NCI-H2029 (cell line): ENCODE measurements at regions not wholly inside any gene's neighbourhood (a gene's known extent, or its start where the extent isn't known, plus 50 kb on each side); places are given as distances from the start of the nearest gene placed in this dataset.
A peak's percentile ranks its signal among the peaks of the same experiment; 100 is the strongest.
"Not testable (repeated sequence)": the region's sequence is repeated elsewhere in the genome, so short reads cannot be mapped to it uniquely, and the experiment has no call there.

ENCODE experiments used
- DNase-seq: peaks from one replicate; lab custom pipeline; 2025; lab: John Stamatoyannopoulos, UW

DNA sequence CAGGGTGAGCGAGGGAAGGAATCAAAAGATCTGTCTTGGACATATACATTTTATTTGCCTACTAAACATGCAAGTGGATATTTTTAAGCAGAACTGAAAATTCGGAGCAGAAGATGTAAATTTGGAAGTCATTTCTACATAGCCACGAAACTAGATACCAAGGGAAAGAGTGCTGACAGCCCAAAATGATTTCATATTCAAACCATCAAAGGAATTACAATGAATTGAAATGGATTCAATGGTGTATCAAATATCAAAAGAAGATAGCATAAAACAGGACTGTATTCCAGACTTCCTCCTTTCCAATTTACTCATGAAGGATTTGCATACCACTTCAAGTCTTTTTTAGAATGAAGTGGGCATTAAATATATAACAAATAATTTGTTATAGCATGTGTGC, 313.5 kb upstream of the KITLG start:
- DNase-seq, result peak; percentile 21

DNA sequence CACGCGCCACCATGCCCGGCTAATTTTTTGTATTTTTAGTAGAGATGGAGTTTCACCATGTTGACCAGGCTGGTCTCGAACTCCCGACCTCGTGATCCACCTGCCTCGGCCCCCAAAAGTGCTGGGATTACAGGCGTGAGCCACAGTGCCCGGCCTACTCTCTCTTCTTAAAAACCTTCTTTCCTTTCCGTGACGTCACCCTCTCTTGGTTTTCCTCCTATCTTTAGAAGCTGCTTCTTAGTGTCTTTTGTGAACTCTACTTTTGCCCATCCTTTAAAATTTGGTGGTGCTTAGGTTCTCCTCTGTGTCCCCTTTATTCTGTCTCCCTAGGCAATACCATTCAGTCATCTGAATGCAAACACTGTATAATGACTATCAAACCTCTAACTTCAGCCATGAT, 311.2 kb upstream of the KITLG start:
- not testable (repeated sequence) for DNase-seq

DNA sequence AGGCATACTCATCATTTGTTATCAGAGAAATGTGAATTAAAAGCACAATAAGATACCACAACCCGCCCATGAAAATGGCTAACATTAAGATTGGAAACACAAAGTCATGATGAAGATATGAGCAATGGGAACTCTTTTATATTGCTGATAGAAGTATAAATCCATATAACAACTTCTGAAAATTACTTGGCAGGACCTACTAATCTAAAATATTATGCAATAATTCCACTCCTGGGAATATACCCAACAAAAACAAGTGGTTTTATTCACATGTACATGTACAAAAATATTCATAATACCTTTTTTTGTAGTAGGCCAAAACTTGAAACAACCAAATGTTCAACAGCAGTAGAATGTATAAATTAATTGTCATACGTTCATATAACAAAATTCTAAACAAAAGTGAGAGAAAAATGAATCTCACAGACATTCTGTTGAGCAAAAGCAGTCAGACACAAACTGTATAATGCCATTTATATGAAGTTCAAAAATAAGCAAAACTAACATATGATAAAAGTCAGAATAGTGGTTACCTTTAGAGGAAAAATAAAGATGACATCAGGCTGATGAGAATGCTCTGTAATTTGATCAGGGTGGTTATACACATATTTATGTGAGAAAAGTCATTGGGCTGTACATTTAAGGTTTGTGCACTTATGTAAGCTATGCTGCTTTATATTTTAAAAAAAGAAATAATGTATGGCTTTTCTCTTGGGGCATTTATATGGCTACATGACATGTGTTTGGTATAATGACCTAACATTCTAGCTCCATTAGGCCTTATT, 309.2 kb upstream of the KITLG start:
- no peak for DNase-seq

DNA sequence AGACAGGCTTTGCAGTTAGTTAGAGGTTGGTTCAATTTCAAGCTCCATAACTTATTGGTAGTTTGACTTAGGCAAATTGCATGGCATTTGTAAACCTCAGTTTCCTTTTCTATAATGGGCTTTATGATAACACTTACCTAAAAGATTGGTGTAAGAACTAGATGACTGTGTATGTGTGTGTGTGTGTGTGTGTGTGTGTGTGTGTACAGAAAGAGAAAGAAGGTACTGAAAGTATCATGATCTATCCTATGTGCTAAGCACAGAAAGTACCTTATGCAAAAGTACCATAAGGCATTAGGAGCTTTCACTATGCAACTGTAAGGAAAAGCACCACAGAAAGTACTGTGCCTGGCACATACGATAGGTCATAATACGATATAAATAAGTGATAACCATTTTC, 304.3 kb upstream of the KITLG start:
- no peak for DNase-seq

DNA sequence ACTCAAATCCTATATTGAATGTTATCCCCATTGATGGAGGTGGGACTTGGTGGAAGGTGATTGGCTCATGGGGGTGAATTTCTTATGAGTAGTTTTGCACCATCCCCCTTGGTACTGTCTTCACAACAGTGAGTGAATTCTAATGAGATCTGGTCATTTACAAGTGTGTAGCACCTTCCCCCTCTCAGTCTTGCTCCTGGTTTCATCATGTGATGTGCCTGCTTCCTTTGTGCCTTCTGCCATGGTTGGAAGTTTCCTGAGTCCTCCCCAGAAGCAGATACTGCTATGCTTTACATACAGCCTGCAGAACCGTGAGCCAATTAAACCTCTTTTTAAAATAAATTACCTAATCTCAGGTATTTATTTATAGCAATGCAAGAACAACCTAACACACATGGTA, 302.4 kb upstream of the KITLG start:
- DNase-seq, result no peak

DNA sequence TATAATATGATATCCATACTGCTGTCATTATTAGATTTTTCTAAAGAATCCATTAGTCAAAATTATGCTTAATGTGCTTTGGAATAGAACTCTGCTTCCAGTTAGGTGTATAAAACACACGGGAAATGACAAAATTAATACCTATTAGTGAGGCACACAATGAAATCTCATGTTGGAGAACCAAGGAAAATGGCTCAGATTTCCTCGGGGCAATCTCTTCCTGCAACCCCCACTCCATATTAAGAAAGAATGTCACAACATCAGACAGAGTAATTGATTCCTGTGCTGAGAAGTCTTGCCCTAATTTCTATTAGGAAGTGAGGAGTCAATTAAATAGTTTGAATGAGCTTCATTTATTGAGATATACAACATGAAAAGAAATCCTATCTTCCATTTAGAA, 299.8 kb upstream of the KITLG start:
- no peak for DNase-seq

DNA sequence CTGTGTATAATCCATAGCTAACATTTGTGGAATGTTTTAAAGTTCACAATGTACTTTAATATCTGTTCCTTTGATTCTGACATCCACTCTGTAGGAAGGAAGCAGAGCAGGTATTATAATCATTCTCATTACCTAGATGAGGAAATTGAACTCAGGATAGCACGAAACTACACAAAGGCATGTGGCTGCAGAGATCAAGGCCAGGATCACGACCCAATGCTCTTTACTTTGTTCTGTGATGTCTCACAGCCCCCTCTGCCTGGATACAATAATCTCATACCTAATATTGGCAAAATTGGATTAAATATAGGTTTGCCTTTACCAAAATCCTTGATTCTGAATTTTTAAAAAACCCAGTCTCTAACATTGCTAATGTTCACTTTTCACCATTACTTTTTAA, 298.0 kb upstream of the KITLG start:
- DNase-seq, result no peak

DNA sequence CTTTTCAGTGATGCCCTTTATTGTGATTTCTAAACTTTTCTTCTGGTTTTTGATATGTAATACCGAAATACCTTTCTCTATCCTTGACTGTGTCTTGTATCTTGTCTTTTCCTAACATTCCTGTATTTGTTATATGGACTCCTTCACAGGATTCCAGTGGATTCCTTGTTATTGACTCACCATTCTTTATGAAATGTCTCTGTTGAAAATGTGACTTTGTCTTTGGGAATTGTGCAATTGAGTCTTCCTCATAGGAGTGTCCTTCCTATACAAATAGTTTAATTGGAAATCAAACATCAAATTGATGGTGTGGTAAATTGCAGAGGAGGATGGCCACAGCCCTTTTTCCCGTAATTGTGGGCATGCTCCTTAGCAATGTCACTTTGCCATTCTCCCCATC, 296.6 kb upstream of the KITLG start:
- DNase-seq, result no peak

DNA sequence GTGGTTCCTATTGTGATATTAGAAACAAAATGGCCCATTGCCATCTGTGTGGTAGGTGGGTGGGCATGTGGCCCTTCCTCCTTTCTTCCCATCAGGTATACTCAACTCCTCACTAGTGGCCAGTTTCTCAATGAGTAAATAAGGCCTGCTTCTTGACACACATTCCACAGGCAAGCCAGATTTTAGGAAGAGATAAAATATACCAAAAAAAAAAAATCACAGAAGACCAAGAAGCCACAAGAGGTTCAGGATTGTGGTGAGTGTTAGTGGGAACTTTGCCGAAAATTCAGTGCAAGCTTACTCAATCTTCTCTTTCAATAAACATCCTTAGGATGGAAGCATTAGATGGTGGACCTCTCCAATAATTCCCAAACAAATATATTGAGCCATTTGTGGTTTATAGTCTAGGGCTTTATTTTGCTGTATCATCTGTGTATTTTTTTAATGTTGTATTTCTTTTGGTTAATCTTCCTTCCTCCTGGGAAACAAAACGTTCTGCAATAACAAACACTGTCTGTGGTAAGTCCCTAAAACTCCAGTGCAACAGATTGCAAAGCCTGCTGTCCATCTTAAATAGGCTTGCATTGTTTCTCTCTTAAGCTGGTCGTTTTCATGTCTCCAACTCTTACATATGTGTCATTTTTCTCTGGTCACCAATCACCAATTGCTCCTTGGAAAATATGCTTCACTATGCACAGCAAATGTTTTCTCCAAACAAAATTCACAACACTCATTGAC, 289.9 kb upstream of the KITLG start:
- no peak for DNase-seq

DNA sequence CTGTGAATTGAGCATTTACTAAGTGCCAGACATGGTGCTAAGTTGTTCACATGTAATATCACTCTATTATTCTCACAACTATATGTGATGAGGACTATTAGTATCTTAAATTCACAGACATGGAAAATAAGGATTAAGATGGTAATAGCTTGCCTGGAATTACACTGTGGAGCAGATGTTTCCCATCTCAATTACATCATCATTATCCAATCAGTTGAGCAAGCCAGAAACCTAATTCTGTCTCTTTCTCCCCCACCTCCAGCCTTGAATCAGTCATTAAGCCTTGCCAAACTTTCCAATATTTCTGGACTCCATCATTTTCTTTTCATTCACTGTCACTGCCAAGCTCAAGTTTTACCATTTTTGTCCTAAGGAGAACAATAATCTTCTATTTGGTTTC, 287.8 kb upstream of the KITLG start:
- DNase-seq, result no peak

DNA sequence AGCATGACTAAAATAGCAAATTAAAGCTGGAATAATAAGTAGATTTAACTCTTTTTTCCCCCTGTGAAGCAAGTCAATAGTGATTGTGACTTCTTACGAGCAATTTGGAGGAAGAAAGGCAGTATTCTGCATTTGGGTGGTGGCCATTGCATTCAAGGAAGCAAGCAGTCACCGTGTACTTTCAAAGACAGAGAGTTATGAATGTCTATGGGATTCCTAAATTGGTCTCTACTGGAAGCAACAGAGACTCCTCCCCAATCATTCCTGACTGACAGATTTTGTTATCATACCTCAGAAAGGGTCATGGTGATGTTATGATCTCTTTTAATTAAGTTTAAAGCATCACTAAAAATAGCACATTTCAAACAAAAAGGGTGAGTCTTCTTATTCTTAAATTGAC, 287.2 kb upstream of the KITLG start:
- no peak for DNase-seq

DNA sequence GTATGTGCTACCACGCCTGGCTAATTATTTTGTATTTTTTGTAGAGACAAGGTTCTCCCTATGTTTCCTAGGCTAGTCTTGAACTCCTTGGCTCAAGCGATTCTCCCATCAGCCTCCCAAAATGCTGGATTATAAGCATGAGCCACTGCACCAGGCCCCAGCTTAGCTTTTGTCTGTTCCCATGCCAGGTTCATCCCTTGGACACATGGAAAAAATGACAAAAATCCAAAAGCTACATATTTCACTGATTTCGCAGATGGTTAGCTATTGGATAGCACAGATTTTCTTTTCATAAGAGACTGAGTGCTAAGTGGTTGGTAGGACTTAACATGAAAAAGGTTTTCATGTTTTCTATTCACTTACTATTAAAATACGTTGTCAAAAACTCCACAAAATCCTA, 286.6 kb upstream of the KITLG start:
- no peak for DNase-seq

DNA sequence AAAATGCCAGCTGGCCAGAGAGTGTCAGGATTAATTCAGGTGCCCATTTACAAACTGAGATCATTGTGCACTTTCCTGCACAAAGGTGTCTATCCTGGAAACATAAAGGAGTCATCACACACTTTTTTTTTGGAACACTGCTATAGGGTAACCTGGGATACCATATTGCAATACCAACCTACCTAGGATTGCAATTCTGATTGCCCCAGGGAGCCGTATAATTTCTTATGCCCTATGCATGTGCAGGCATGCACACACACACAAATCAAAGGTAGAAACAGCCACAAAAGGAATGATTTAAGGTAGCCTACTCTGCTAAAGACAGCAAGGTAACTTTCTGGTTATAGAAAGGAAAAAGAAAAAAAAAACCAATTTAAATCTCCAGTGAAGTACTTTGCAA, 285.3 kb upstream of the KITLG start:
- no peak for DNase-seq

DNA sequence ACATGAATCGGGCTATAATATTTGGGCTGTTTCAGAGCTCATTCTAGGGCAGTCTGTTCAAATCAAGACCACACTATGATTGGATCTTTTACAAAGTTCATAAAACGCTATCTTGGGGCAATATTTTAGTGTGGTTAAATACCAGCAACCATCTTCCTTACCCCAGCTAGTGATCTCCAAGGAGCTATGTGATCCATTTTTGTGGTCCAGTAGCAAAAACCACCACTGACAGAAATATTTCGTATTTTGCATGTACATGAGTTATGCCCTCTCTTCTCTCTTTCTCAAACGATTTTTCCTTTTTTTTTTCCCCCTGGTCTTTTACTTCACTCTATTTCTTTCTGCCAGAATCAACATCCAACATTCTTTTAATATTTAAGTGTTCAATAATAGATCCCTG, 280.6 kb upstream of the KITLG start:
- no peak for DNase-seq

DNA sequence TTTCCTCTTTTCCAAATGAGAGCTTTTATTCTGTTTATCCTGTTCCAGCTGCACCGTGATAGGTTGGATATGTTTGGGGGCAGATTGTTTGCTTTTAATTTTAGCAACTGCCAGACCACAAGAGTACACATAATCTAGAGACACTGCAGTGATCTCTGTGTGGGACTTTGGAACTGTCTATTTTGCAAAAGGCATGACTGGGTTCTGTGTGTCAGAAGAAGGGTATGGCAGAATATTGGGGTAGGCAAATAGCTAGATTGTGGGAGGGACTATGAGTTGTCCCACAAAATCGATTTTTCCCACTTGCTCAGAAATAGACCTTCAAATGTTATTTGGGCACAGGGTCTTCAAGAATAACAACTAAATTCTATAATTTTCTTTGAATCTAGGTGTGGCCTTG, 275.9 kb upstream of the KITLG start:
- DNase-seq, result no peak

DNA sequence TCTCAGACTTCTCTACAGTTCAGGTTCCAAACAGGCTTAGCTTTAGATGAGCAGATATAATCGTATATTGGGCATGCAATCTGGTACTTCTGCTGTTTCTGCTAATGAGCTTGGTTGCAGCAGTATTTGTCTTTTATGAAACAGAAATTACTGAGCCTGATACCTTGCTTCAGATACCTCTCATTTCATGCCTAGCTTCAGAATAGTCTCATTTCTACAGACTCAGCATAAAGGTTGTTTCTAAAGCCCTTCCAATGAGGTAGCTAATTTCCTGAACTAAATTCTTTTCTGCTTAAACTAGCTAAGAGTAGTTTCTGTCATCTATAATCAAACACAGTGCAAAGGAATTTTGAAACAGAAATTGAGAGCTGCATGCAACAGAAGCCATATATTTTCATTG, 275.0 kb upstream of the KITLG start:
- no peak for DNase-seq

DNA sequence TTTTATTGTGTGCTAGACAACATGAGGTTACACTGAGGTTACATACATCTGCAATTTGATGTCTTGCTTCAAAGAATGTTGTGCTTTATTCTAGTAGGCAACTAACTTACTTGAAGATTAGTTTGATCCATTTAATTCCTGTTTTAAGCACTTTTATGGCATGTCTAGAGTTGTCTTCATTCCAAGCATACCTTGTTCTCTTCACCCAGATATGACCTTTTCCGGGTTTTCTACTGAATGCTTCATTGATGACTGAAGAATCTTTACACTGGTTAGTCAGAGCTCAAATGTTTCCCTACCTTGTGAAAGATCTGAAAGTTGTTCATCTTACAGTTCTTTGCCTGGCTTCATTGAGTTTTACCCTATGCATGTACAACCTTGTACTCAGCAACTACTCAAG, 274.0 kb upstream of the KITLG start:
- DNase-seq, result no peak

DNA sequence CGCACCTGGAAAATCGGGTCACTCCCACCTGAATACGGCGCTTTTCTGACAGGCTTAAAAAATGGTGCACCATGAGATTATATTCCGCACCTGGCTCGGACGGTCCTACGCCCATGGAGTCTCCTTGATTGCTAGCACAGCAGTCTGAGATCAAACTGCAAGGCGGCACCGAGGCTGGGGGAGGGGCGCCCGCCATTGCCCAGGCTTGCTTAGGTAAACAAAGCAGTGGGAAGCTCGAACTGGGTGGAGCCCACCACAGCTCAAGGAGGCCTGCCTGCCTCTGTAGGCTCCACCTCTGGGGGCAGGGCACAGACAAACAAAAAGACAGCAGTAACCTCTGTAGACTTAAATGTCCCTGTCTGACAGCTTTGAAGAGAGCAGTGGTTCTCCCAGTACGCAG, 267.0 kb upstream of the KITLG start:
- not testable (repeated sequence) for DNase-seq

DNA sequence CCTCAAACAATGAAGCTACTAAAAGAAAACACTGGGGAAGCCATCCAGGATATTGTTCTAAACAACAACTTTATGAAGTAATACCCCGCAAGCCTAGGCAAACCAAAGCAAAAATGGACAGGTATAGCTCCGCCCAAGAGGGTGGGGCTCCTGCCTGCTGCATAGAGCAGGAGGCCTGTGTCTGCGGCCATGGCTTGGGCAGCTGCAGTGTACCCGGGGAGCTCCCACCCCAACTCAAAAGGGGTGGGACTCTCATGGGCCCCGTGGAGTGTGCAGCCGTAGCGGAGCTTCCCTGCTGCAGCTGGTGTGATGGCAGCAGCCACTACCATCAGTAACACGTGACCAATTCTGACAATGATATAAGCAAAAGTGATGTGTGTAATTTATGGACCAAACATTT, 264.2 kb upstream of the KITLG start:
- no peak for DNase-seq

DNA sequence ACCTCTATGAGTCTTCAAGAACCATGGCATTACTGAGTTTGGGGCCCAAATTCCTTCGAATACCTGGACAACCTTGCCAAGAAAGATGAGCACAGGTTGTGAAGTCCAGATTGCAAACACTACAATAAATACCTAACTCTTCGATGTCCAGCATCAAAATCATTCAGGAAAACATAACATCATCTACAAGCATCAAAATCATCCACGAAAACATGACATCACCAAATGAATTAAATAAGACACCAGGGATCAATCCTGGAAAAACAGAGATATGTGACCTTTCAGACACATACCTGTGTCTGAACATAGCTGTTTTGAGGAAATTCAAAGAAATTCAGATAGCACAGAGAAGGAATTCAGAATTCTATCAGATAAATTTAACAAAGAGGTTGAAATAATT, 262.0 kb upstream of the KITLG start:
- no peak for DNase-seq

DNA sequence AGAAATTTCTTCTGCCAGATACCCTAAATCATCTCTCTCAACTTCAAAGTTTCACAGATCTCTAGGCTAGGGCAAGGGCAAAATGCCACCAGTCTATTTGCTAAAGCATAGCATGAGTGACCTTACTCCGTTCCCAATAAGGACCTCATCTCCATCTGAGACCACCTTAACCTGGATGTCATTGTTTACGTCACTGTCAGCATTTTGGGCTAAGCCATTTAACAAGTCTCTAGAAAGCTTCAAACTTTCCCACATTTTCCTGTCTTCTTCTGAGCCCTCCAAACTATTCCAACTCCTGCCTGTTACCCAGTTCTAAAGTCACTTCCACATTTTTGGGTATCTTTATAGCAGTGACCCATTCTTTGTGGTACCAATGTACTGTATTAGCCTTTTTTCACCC, 259.2 kb upstream of the KITLG start:
- DNase-seq, result no peak

DNA sequence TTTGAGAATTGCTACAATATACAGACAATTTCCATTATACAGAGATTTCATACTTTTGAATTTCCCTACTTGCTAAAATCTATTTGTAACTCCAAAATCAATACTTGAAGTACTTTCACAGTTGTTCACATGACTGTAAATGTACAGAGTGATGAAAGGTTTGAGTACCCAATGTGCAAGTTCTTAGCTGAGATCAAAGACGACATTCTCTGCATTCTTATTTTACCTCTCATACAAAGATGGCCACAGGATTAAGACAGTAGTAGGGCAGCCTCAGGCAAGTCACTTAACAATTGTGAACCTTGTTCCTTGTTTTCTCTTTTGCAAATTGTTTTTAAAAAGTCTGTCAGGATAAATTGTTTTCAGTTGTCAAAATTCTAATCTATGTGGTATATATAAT, 255.9 kb upstream of the KITLG start:
- DNase-seq, result no peak

DNA sequence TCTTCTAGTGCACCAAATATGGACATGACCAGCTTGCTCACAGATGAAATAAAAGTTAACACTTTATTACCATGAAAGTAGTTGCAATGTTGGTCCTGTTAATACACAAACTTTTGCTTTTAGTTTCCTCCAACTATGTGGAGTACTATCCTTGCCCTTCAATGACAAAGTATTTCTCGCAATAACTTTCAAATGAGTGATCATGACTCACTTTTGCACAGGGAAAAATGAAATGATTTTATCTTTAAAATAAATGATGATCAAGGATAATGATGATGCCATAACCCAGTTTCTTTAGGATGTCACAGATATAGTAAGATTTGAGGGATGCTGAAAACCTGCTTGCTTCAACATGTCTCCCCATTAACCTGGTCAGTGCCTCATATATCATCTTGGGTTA, 254.0 kb upstream of the KITLG start:
- DNase-seq, result no peak

DNA sequence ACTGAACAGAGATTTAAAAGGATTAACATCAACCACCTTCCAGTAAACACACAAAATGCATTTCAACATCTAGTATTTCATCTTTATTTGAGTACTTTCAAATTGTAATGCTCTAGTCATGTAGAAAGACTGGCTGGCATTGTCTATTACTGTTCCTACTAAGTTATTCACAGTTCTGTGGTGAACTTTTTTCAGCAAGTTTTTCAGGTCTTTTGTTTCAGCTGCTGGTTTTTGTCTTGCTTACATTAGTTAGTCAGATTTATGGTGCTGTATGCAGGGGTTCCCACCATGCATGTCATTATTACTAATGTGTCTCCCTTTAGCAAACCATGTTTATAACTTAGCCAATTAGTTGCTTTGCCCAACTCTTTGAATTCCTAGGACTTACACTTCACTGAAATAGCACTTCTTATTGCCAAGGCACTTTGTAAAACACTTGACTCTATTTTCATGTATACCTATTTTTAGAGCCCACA, 253.4 kb upstream of the KITLG start:
- no peak for DNase-seq
